Activated naive CD4-positive, alpha-beta T cell treated with anti-CD3 and anti-CD28 coated beads, Interleukin-2, amount 50 U/mL, for 24 hours (primary cell): ENCODE measurements at regions not wholly inside any gene's neighbourhood (a gene's known extent, or its start where the extent isn't known, plus 50 kb on each side); places are given as distances from the start of the nearest gene placed in this dataset.

Experiments used
- H3K27ac Mint-ChIP-seq: one replicate; pipeline ENCODE4 v1.8.0; 2021; ENCODE audit warnings: mild to moderate bottlenecking, mixed read lengths
- H3K27me3 Mint-ChIP-seq: one replicate; pipeline ENCODE4 v1.8.0; 2021; ENCODE audit warnings: mixed read lengths
- H3K36me3 Mint-ChIP-seq: one replicate; pipeline ENCODE4 v1.8.0; 2021; ENCODE audit warnings: mixed read lengths
- H3K4me1 Mint-ChIP-seq: one replicate; pipeline ENCODE4 v1.8.0; 2021; ENCODE audit warnings: mixed read lengths
- H3K4me3 Mint-ChIP-seq: one replicate; pipeline ENCODE4 v1.8.0; 2021; ENCODE audit warnings: mild to moderate bottlenecking, mixed read lengths
- H3K9me3 Mint-ChIP-seq: one replicate; pipeline ENCODE4 v1.8.0; 2021; ENCODE audit warnings: mixed read lengths

DNA sequence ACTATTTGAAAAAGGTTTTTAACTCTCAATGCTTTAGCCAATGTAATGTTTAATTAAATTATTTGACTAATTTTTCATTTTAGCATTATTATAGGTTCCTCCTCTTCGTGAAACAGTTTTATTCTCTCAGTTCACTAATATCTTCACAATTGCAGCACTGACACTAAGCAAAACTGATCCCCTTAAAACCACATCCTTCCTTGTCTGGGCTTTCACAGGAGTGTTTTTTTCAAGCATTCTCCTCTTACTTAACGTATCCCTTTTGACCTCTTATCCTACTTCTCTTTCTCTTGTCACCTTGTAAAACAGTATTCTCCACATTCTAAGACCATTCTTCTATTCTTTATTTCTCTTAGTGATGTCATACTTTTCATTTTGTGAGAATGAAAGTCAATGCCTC is 112.8 kb downstream of the DSC3 start:
- no peaks in the 10 kb centered on the region for H3K9me3 Mint-ChIP-seq
- H3K27me3 Mint-ChIP-seq, result no peaks in the 10 kb centered on the region
- no peak overlapping the region for H3K4me3 Mint-ChIP-seq
- H3K27ac Mint-ChIP-seq, result no peak overlapping the region
- no peaks in the 10 kb centered on the region for H3K36me3 Mint-ChIP-seq
- no peaks in the 10 kb centered on the region for H3K4me1 Mint-ChIP-seq

DNA sequence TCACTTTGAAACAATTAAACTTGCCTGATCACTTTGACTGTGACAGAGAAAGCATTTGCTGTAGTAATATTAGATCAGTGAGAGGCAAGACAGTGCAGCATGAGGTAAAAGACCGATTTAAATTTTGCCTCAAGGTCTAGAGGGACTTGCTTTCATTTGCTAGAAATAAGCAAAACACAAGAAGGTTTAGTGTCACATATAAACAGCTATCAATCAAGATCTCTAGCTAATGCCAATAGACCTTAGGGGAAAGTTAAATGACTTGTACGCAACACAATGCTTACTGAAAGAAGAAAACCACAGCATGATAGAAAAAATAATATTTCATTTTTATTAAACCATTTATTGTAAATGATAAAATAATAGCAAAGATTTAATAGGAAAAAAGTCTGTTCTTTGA is 113.5 kb downstream of the DSC3 start:
- Mint-ChIP-seq H3K9me3 (no peaks in the 10 kb centered on the region), H3K4me3 (no peak overlapping the region), H3K4me1 (no peaks in the 10 kb centered on the region), H3K36me3 (no peaks in the 10 kb centered on the region), H3K27me3 (no peaks in the 10 kb centered on the region), H3K27ac (no peak overlapping the region)

DNA sequence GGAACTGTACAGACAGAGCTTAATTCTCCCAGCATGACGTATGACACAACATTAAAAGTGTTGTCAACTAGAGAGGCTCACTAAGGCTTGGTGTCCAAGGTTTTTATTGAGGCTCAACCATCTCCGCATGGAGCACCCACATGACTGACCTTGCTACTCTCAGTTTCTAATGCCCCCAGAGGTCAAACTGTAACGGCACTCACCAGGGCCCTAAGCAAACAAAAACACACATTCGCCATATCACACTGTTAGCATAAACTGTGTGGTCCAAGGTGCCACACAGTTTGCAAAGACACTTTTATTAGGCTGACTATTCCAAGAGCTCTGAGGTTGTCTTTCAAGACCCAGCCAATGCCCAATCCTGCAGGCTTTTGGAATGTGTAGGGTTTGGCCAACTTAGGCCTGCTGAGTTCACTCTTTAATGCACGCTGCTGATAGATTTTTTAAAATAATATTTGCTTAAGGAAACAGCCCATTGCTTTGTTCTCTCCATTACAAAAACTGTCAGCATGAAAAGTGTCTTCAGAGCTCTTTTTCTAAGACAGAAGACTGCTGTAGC is 114.9 kb downstream of the DSC3 start:
- Mint-ChIP-seq H3K36me3 (no peaks in the 10 kb centered on the region), H3K9me3 (no peaks in the 10 kb centered on the region), H3K4me3 (no peak overlapping the region), H3K27ac (no peak overlapping the region), H3K27me3 (no peaks in the 10 kb centered on the region), H3K4me1 (no peaks in the 10 kb centered on the region)

DNA sequence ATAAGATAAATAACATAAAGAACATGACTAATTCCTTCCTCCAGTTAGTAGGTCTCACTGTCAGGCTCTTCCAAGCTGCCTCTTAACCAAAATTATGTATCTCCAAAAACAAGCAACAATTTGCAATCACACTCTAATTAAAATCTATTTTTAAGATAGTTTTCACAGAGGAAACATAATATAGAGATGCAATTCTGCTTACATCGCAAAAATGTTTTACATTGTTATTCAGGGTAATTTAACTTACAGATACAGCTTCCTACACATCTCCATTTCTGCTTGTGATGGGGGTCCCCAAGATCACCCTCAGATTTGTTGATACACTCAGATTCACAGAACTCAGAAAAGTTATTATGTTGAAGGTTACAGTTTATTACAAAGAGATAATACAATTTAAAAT is 115.5 kb downstream of the DSC3 start:
- H3K4me3 Mint-ChIP-seq, result no peak overlapping the region
- no peaks in the 10 kb centered on the region for H3K9me3 Mint-ChIP-seq
- H3K4me1 Mint-ChIP-seq, result no peaks in the 10 kb centered on the region
- H3K27ac Mint-ChIP-seq, result no peak overlapping the region
- no peaks in the 10 kb centered on the region for H3K27me3 Mint-ChIP-seq
- H3K36me3 Mint-ChIP-seq, result no peaks in the 10 kb centered on the region

DNA sequence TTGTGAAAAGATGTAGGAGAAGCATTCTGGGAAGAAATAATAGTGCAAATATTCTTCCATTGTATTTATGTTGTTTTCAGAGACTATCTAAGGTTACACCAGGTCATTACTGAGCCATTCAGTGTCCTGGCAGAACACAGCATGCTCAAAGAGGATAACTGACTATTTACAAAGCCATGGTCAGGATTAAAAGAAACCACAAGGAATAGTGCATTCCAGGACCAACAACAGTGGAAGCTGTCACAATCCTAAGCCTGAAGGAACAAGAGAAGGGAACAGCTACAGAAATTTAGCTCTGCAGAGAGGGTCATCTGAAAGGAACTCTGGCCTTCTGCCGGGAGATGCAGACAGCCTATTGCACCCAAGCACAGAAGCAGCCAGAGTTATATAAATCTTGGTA is 116.7 kb downstream of the DSC3 start:
- Mint-ChIP-seq H3K36me3 (no peaks in the 10 kb centered on the region), H3K9me3 (no peaks in the 10 kb centered on the region), H3K27ac (no peak overlapping the region), H3K4me1 (no peaks in the 10 kb centered on the region), H3K4me3 (no peak overlapping the region), H3K27me3 (no peaks in the 10 kb centered on the region)

DNA sequence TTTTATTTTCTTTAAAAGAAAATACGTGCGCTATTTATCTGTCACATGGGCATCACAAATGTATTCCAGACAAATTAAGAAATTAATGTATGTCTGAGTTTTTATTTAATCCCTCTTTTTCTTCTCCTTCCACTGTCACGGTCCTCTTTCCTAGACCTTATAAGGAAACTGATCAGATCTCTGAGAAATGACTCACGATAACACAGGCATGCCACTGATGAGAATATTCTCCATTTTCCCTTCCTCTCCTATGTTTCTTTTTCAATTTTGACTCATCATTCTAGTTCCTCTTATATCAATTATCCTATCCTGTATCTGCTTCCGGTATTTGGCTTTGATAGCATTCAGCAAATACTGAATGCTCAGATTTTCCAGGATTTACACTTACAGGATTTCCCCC is 121.8 kb downstream of the DSC3 start:
- no peak overlapping the region for H3K27ac Mint-ChIP-seq
- no peaks in the 10 kb centered on the region for H3K9me3 Mint-ChIP-seq
- no peaks in the 10 kb centered on the region for H3K27me3 Mint-ChIP-seq
- H3K4me3 Mint-ChIP-seq, result no peak overlapping the region
- no peaks in the 10 kb centered on the region for H3K4me1 Mint-ChIP-seq
- no peaks in the 10 kb centered on the region for H3K36me3 Mint-ChIP-seq

DNA sequence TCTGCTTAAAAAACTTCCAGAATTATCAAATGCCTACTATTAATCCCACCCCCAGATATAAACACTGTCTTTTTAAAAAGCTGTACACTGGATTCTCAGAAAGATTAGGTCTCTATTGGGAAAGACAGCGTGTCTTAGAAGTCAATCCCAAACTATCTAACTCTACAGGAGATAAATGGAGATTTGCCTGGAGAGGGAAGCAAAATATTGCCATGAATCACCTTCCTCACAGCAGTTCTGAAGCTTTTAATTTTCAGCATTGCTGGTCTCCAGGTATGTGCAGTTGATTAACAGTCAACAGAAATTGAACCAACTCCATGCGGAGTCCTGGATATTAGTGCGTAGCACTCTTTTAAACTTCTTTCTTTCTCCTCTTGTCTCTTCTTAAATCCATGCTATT is 122.2 kb downstream of the DSC3 start:
- no peaks in the 10 kb centered on the region for H3K9me3 Mint-ChIP-seq
- no peaks in the 10 kb centered on the region for H3K4me1 Mint-ChIP-seq
- no peak overlapping the region for H3K4me3 Mint-ChIP-seq
- H3K27me3 Mint-ChIP-seq, result no peaks in the 10 kb centered on the region
- no peaks in the 10 kb centered on the region for H3K36me3 Mint-ChIP-seq
- no peak overlapping the region for H3K27ac Mint-ChIP-seq

DNA sequence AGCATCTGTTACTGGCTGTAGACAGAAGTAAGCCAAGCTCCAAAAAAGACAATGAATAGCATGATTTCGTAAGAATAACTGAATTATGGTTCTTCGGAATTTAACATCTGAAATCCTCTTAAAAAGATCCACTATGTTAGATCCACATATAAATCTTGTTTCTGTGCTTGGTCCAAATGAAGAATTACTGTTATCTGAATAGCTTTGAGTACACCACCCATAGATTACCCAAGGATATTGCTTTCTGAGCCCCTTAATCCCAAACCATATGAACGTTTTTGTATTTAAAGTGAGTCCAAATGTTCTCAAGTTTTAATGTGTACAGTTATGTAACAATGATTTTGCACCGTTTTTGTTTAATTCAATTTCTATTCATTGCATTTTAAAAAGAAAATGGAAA is 124.9 kb downstream of the DSC3 start:
- Mint-ChIP-seq H3K27me3 (no peaks in the 10 kb centered on the region), H3K36me3 (no peaks in the 10 kb centered on the region), H3K9me3 (no peaks in the 10 kb centered on the region), H3K4me1 (no peaks in the 10 kb centered on the region), H3K4me3 (no peak overlapping the region), H3K27ac (no peak overlapping the region)

DNA sequence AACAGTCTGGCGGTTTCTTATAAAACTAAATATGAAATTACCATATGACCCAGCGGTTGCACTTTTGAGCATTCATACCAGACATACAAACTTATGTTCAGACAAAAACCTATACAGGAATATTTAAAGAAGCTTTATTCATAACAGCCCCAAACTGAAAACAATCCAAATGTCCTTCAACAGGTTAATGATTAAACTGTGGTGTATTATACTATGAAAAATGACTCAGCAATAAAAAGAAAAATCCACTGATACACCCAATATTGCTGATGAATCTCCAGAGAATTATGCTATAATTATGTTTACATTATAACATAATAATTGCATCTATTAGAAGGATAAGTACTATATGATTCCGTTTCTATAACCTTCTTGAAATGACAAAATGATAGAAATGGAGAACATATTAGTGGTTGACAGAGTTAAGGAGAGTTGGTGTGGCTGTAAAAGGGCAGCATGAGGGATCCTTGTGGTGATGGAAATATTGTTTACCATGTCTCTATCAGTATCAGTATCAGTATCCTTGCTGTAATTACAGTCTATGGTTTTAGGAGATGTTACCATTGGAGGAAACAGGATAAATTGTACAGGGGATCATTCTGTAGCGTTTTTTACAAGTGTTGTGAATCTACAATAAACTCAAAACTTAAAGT is 127.1 kb downstream of the DSC3 start:
- no peaks in the 10 kb centered on the region for H3K9me3 Mint-ChIP-seq
- no peaks in the 10 kb centered on the region for H3K4me1 Mint-ChIP-seq
- H3K27me3 Mint-ChIP-seq, result no peaks in the 10 kb centered on the region

DNA sequence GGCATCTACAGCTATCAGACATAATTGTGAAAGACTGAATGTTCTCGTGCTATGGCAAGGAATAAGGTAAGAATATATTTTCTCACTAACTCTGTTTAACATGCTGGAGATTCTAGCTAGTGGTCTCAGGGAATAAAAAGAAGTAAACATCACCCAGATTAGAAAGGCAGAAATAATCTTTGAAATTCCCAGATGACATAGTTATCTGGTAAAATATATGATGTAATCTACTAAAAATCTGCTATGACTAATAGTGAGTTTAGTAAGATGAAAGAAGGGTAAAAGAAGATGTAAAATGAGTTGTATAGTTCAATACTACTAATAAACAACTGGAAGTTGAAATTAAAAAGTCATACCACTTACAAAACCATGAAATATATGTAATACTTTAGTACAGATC is 134.2 kb downstream of the DSC3 start:
- Mint-ChIP-seq H3K9me3 (no peaks in the 10 kb centered on the region), H3K27ac (no peak overlapping the region), H3K4me1 (no peaks in the 10 kb centered on the region), H3K36me3 (no peaks in the 10 kb centered on the region), H3K27me3 (no peaks in the 10 kb centered on the region), H3K4me3 (no peak overlapping the region)

More for the DNA sequence above, 127.1 kb downstream of the DSC3 start:
- no peak overlapping the region for H3K27ac Mint-ChIP-seq
- H3K4me3 Mint-ChIP-seq, result no peak overlapping the region
- no peaks in the 10 kb centered on the region for H3K36me3 Mint-ChIP-seq

DNA sequence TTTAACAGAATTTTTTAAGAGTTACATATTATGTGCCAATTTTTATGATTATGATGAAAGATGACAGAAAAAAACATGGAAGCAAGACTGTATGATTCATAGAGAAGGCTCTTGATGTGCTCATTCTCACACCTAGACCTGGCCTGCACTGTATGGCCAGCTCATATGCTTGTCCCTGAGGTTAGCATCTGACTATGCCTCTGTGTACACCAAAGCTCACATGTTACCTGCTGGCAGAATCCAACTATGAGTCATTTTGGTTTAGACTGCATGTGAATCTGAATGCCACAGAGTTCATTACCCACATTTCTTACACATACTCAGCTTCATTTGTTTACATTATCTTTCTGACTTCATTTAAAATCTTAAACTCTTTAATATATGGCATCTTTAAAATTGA is 139.0 kb downstream of the DSC3 start:
- Mint-ChIP-seq H3K4me3 (no peak overlapping the region), H3K36me3 (no peaks in the 10 kb centered on the region), H3K4me1 (no peaks in the 10 kb centered on the region), H3K9me3 (no peaks in the 10 kb centered on the region), H3K27ac (no peak overlapping the region), H3K27me3 (no peaks in the 10 kb centered on the region)

DNA sequence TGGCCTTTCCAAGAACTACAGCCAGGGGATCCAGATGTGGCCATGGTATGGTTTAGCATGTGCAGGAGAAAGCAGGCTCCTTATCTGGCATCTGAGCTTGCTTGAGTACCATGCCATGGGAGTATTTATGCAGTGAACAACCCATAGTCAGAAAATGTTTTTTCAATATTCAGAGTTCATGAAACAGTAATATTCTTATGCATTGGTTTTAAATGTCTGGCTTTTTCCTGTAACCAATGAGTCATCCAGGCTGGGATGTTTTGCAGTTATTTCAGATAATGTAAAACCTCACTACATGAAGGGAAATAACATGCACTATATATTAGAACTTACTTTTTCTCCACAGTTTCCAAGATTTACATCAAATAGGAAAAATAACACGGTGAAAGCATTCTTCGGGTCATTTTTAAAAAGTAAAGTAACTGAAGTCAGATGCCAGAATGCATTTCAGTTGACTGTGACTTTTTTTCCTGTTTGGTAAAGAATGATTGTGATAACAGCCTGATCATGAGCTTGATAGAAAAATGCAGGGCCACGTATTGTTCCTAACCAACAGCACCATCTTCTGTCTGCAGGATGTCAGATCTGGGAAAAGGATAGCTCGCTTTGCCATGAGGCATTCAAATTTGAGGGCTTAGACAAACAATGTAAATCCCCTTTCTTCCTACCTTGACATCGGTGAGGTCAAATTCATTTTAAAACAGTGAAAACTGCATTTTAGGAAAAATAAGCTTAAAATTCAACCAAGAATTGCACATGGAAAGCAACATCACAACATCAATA is 152.8 kb downstream of the DSC3 start:
- Mint-ChIP-seq H3K27ac (no peak overlapping the region), H3K4me1 (no peaks in the 10 kb centered on the region), H3K27me3 (no peaks in the 10 kb centered on the region), H3K36me3 (no peaks in the 10 kb centered on the region), H3K4me3 (no peak overlapping the region), H3K9me3 (no peaks in the 10 kb centered on the region)

DNA sequence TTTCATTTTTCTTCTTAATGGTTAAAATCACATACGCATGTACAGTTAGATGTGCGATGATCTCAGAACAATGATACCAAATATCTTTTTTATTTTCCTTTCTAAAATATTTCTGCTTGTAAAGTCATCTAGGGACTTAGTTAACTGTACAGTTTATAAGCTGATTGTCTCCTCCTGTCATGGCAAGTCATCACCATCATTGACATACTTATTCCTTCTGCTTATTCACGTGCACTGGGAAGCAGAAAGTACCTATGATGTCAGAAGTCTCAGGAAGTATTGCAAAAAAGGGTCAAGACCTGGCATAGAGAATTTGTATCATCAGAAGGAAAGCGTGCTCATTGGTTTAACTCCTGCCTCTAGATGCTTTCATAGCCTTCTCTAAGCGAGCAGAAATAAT is 154.2 kb downstream of the DSC3 start:
- Mint-ChIP-seq H3K27me3 (no peaks in the 10 kb centered on the region), H3K9me3 (no peaks in the 10 kb centered on the region), H3K27ac (no peak overlapping the region), H3K4me1 (no peaks in the 10 kb centered on the region), H3K4me3 (no peak overlapping the region), H3K36me3 (no peaks in the 10 kb centered on the region)

DNA sequence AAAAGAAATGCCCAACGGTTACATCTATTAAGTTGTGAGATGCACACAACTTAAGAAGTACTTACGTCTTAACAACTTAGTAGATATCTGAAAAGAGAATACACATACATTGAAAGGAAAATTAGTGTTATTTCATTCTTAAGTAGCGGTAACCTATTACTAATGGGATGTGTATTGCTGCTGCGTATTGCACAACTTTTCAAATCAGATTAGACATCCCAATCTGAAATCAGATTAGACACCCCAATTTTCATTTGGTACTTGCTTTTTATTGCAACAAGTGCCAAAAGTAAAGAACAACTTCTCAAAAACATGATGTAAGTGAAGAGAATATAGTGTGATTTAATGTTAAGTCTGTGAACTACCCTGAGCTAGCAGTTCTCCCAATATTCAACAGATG is 155.5 kb downstream of the DSC3 start:
- no peaks in the 10 kb centered on the region for H3K36me3 Mint-ChIP-seq
- H3K27me3 Mint-ChIP-seq, result no peaks in the 10 kb centered on the region

DNA sequence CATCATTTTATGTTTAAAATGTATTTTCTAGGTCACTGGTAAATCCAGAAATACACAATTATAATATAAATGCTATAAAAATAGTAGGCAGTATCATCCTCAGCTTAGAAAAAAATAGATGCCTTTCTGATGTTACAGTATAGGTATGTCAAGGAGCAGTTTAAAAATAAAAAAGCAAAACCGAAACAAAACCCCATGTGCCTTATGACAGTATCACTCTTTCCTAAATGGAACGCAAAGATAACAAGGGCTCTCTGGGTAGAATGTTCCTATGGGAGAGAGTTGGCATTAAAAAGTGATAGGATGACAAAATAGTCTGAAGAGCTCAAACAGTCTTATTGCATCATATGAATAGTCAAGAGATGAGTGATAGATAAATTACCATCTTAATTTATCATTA is 172.1 kb downstream of the DSC3 start:
- H3K27me3 Mint-ChIP-seq, result no peaks in the 10 kb centered on the region
- no peaks in the 10 kb centered on the region for H3K36me3 Mint-ChIP-seq
- H3K27ac Mint-ChIP-seq, result no peak overlapping the region
- peaks cover 5% of the 10 kb centered on the region for H3K9me3 Mint-ChIP-seq
- no peaks in the 10 kb centered on the region for H3K4me1 Mint-ChIP-seq
- H3K4me3 Mint-ChIP-seq, result no peak overlapping the region

More for the DNA sequence above, 155.5 kb downstream of the DSC3 start:
- Mint-ChIP-seq H3K4me1 (no peaks in the 10 kb centered on the region), H3K9me3 (no peaks in the 10 kb centered on the region), H3K27ac (no peak overlapping the region), H3K4me3 (no peak overlapping the region)

DNA sequence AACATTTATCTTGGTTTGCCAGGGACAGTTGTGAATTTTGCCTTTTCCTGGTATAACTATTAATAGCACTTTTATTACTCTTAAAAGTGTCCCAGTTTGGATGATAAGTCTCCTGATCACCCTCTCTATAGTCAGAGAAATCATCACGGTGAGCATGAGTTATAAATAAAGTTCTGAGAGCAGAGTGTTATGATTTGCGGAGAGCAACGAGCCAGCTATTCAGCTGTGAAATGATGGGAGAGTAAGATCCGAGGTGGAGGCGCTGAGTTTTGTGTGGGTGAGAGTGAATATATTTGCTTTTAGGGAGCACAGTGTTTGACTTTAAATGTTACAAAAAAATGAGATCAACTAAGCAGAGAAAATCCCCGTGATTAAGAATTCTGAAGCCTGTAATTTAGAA is 179.6 kb downstream of the DSC3 start:
- Mint-ChIP-seq H3K36me3 (no peaks in the 10 kb centered on the region), H3K4me1 (no peaks in the 10 kb centered on the region), H3K27ac (no peak overlapping the region), H3K9me3 (peaks cover 8% of the 10 kb centered on the region), H3K4me3 (no peak overlapping the region), H3K27me3 (no peaks in the 10 kb centered on the region)
